Right lobe of liver (tissue), 6 donors: ENCODE measurements at regions not wholly inside any gene's neighbourhood (a gene's known extent, or its start where the extent isn't known, plus 50 kb on each side); places are given as distances from the start of the nearest gene placed in this dataset.
A peak's percentile ranks its signal among the peaks of the same experiment; 100 is the strongest.

Experiments
- ATAC-seq, 4 donors: fragments of 200-7000 bp; cut with Tn5 transposase; one replicate each; pipeline ENCODE4 v1.9.1; 2020; ENCODE audit warnings: mild to moderate bottlenecking in 4 of 4, moderate library complexity in 4 of 4
- DNase-seq, 3 donors: peaks; one replicate each; pipeline ENCODE4 v3.0.0-alpha.2; 2020
- H3K27ac ChIP-seq, 3 donors: fragments of 200-600 bp; one replicate each; pipeline ENCODE4 v1.8.0; 2022
- H3K27me3 ChIP-seq, 2 donors: fragments of 200-600 bp; one replicate each; pipeline ENCODE4 v1.8.0; 2022
- H3K36me3 ChIP-seq, 4 donors: fragments of 200-600 bp; sonication (generic) in 1 of 4; one replicate each; pipeline versions ENCODE4 v1.5.1 to v1.8.0; 2017 to 2022; ENCODE audit warnings: control low read depth in 1 of 4
- H3K4me1 ChIP-seq, 4 donors: fragments of 200-600 bp; sonication (generic) in 1 of 4; one replicate each; pipeline versions ENCODE4 v1.5.1 to v1.8.0; 2017 to 2022; ENCODE audit warnings: control low read depth in 1 of 4
- H3K4me3 ChIP-seq, 3 donors: fragments of 200-600 bp; one replicate each; pipeline ENCODE4 v1.8.0; 2022
- H3K9me3 ChIP-seq, 4 donors: fragments of 200-600 bp; sonication (generic) in 1 of 4; one replicate each; pipeline versions ENCODE4 v1.5.1 to v1.8.0; 2017 to 2022; ENCODE audit warnings: control low read depth in 1 of 4
- CTCF ChIP-seq, 4 donors: fragments of 200-600 bp in 3 of 4; fragments of 450-650 bp in 1 of 4; IDR thresholded peaks; one replicate each; pipeline versions ENCODE4 v1.5.1 to v1.8.0; 2016 to 2022; ENCODE audit warnings: antibody characterized with exemption in 4 of 4, mild to moderate bottlenecking in 2 of 4
- POLR2A ChIP-seq: fragments of 450-650 bp; IDR thresholded peaks from one replicate; pipeline ENCODE4 v1.6.1; 2017; ENCODE audit warnings: antibody characterized with exemption, mild to moderate bottlenecking
- WGBS: methylation state at CpG from one replicate; pipeline ENCODE4 v1.1.6; 2018; ENCODE audit warnings: low coverage, low lambda C conversion rate; ENCODE audit not compliant: insufficient coverage; ENCODE audit errors: missing lambda C conversion rate; 5-methylcytosine and 5-hydroxymethylcytosine counted together
- intact Hi-C, 2 donors: fragments of 100-400 bp; cut with DNase I; formaldehyde crosslinking; loops; one replicate each; pipeline versions ENCODE4 v1.11.2 to v1.14.1; 2022
- donor health status: DM: no; HTN: yes; CAD: no.
- donor health status: DM: no; HTN: no; CAD: no.
- donor health status: DM: no; HTN: no; CAD: no.
- donor health status: DM: no; HTN: yes; CAD: no.
- donor health status: DM: no; HTN: yes; CAD: no.

DNA sequence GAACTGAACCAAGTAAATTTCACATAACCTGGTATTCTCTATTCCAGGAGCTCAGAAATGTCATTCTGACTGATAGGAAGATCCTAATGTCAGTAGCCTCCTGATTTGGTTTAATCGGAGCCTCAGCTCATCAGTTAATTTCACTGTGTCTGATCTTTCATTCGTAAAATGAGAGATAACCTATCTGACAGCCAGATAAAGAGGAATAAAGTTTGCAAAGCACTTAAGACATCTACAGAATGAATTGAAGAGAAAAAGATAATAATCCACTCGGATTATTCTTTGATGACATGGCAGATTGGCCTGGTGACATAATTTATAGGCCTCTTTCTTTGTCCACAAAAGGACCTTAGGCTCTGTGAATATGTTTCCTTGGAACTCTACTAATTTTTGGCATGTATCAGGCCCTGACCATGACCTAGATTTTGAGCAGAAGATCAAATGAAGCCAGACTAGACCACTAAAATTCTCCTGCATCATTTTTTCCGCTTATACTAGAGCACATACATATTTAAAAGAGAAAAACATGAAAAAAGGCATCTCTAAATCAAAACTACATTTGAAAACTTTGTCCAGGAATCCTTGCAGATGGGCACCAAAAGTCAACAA is 312.4 kb downstream of the MTX2 start:
- no peaks in the 10 kb centered on the region for H3K27me3 ChIP-seq
- no peak overlapping the region for H3K4me3 ChIP-seq
- ATAC-seq (no peak), DNase-seq (no peak)
- H3K9me3 ChIP-seq = no peaks in the 10 kb centered on the region
- H3K36me3 ChIP-seq = no peaks in the 10 kb centered on the region
- no peak overlapping the region for H3K27ac ChIP-seq
- H3K4me1 ChIP-seq = peaks cover 0 to 8% (median 3%) of the 10 kb centered on the region in 4 donors
- 75% methylated on average over 4 of the region's 4 CpGs for WGBS
- TF ChIP-seq POLR2A (no peak), CTCF (IDR thresholded peaks at IDR 0.05) (no peak)
- intact Hi-C loops = no loop called here

DNA sequence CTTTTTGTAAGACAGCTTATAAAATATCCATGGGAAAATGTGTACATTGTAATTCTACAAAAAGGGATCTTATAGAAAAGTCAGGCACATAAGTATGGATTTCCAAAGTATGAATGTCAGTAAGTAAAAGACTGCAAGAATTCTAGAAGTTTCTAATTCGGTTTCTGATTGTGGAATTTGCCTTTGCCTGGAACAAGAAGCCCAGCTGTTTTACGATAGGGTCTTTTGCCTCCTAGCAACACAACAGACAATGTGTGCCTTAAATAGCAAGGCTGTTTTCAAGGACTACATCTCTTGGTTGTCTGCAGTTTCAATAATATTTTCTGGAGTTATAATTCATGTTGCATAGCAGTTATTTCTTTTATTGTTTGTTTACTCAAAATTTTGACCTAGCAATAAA is 312.9 kb downstream of the MTX2 start:
- Histone ChIP-seq H3K36me3 (no peaks in the 10 kb centered on the region), H3K27ac (no peak overlapping the region), H3K4me3 (no peak overlapping the region), H3K9me3 (no peaks in the 10 kb centered on the region), H3K4me1 (peaks cover 0 to 8% (median 3%) of the 10 kb centered on the region in 4 donors), H3K27me3 (no peaks in the 10 kb centered on the region)
- TF ChIP-seq POLR2A (no peak), CTCF (IDR thresholded peaks at IDR 0.05) (no peak)
- DNase-seq (no peak), ATAC-seq (no peak)
- intact Hi-C loops = no loop called here
- 64% methylated on average over 2 of the region's 2 CpGs for WGBS

GRCh38 chr2:176582990-176583481 is 313.8 kb downstream of the MTX2 start:
- no peaks in the 10 kb centered on the region for H3K27me3 ChIP-seq
- H3K4me3 ChIP-seq = no peak overlapping the region
- H3K4me1 ChIP-seq = peaks cover 0 to 8% (median 3%) of the 10 kb centered on the region in 4 donors
- 60% methylated on average over 2 of the region's 2 CpGs for WGBS
- H3K9me3 ChIP-seq = no peaks in the 10 kb centered on the region
- TF ChIP-seq CTCF (IDR thresholded peaks at IDR 0.05) = no peak
- TF ChIP-seq POLR2A = no peak
- ATAC-seq (peak in 1 of 4 donors; percentile 61), DNase-seq (no peak)
- H3K27ac ChIP-seq = no peak overlapping the region
- intact Hi-C loops = no loop called here
- no peaks in the 10 kb centered on the region for H3K36me3 ChIP-seq

DNA sequence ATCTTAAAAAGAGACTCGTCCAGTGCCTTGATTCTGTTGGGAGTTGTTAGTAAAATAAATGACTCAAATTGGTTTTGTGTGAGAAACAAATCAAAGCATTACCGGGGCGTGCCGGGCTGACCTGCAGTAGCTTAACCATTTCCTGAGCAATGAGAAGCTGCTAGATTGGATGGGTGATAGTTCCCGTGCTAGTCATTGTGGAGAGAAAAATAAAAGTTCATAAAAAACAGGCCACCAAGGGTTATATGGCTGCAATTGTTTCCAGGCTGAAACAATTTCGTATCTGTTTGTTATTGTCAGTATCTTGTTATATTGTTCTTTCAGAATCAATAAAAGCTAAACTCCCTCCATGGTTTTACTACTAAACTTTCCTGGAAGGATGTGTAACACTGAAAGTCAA is 314.4 kb downstream of the MTX2 start:
- H3K4me1 ChIP-seq = peaks cover 0 to 10% (median 4%) of the 10 kb centered on the region in 4 donors
- H3K27me3 ChIP-seq = no peaks in the 10 kb centered on the region
- intact Hi-C loops = no loop called here
- TF ChIP-seq CTCF (IDR thresholded peaks at IDR 0.05) (no peak), POLR2A (no peak)
- ATAC-seq (no peak), DNase-seq (no peak)
- no peaks in the 10 kb centered on the region for H3K9me3 ChIP-seq
- H3K27ac ChIP-seq = no peak overlapping the region
- no peak overlapping the region for H3K4me3 ChIP-seq
- WGBS = 59% methylated on average over 6 of the region's 6 CpGs
- H3K36me3 ChIP-seq = no peaks in the 10 kb centered on the region
